HG03135 (cell line): ENCODE measurements at regions not wholly inside any gene's neighbourhood (a gene's known extent, or its start where the extent isn't known, plus 50 kb on each side); places are given as distances from the start of the nearest gene placed in this dataset.
"Not testable (repeated sequence)": the region's sequence is repeated elsewhere in the genome, so short reads cannot be mapped to it uniquely, and the experiment has no call there.

Experiments
- ATAC-seq: cut with Tn5 transposase; IDR thresholded peaks from one replicate; pipeline ENCODE4 v1.9.1; 2021; ENCODE audit warnings: mild to moderate bottlenecking, moderate library complexity; ENCODE audit not compliant: unreplicated experiment

DNA sequence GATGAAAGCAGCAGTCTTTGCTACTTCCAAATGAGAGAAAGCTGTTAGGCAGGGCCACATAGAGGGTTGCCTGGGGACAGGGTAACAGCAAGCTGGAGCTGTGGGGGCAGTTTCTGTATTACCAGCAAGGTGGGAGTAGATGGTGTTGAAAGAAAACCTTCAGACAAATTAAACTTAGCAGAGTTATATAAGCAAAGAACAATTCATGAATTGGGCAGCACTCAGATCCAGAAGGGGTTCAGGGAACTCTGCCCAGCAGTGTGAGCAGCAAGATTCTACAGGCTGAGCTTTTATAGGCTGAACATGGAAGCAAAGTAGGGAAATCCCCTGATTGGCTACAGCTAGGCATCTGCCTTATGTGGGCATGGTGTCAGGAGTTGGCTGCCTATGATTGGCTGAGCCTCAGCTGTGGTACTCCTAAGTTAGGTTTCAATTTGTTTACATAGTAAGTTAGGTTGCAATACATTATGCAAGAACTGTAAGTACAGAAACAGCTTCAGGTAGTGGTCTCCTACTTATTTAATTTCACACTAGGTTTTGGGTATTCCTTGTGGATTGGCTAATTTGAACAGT, 64.1 kb upstream of the TMPRSS2 start:
- no peak for ATAC-seq

DNA sequence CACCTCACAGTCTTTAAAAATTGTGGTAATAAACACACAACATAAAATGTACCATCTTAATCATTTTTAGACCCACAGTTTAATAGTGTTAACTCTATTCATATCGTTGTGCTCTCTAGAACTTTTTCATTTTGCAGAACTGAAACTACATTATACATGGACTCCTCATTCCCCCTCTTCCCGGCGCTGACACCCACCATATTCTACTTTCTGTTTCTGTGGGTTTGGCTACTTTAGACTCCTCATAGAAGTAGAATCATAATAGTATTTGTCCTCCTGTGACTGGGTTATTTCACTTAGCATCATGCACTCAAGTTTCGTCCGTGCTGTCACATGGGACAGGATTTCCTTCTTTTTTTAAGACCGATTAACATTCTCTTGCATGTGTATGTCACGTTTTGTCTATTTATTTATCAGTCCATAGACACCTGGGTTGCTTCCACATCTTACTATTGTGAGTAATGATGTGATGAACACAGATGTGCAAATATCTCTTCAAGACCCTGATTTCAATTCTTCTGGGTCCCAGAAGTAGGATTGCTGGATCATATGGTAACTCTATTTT, 62.9 kb upstream of the TMPRSS2 start:
- ATAC-seq, result peak; percentile 85

DNA sequence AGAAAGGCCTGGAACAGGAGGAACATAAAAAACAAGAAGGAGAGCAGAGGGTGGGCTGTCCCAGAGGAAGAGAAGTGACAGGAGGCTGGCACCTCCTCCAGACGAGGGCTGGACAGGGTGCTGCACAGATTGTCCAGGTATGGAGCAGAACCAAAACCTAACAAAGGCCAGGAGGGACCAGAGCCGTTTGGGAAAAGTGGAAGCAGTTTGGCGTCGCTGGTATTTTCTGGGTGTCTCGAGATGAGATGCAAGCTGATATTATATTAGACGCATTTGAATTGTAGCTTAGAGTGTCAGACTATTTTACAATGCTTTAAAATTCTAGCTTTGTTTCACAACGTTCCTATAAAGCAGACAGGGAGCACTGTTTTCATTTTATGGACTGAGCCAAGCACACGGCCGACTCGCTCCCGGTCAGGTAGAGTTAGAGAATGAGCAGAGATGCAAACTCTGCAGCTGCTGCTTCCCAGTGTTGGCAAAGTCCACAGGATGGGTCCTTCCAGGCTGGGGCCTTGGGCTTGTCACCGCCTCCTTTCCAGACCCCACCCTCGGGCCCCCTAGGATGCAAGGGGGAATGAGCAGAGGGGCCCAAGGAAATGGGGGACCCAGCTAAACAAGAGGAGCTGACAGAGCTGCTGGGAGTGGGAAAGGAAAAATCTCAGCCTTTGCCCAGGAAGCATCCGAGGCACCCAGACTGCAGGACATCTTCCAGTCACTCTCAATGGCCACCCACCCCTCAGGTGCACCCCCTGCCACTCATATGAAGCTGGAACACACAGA, 60.8 kb upstream of the TMPRSS2 start:
- no peak for ATAC-seq

DNA sequence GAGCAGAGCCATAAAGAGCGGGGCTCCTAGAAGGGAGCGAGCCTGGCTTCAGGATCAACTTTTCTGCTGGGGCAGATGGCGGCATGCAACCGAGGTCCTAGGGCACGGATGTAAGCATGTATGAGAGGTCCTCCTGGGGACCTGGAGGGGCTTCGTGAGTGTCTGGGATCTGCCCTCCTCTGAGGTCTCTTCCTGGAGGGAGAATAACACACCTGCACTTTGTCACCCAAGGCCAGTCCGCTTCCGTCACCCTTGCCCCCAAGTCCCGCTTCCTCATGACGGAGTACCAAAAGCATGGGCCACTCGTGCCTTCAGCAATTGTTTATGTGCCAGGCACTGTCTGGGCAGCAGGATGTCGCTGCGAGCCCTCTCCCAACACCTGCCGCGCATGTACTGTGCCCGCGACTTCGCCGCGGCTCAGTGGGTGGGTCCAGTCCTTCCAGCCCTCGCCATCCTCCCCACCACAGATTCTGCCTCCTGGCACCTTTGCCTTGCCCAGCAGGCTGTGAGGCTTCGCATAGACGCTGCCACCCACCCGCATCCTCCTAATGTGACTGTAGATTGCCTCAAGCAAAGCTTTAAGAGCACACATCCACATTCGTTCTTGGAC, 60.0 kb upstream of the TMPRSS2 start:
- no peak for ATAC-seq

DNA sequence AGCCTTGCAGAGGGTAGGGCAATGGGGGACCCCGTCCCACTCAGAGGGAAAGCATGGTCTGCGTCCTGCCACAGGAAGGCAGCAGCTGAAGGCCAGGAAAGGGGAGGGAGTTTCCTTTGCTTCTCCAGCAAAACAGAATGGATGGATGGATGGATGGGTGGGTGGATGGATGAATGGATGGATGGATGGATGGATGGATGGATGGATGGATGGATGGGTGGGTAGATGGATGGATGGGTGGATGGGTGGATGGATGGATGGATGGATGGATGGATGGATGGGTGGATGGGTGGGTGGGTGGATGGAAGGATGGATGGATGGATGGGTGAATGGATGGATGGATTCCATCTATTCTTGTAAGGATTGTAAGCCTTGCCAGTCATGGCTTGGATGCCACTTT, 59.3 kb upstream of the TMPRSS2 start:
- not testable (repeated sequence) for ATAC-seq

DNA sequence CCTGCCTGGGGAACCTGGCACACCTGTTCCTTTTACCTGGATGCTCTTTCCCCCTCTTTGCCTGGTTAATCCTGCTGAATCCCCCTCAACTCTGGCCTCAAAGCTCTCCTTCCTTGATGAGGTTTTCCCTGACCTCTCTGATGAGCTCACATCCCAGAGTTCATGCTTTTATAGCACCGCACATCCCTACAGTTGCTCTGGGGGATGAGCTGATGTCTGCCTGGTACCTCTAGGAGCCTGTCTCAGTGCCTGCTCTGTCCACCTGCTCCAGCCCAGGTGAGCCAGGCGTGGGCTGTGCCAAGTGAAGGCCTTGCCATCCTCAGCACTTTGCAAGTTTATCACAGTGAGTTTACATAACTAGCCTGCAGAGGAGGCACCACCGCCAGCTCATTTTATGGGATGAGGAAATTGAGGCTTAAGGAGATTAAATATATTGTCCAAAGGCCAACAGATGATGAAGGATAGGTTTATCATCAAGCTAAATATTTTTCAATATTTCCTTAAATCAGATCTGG, 58.6 kb upstream of the TMPRSS2 start:
- no peak for ATAC-seq

DNA sequence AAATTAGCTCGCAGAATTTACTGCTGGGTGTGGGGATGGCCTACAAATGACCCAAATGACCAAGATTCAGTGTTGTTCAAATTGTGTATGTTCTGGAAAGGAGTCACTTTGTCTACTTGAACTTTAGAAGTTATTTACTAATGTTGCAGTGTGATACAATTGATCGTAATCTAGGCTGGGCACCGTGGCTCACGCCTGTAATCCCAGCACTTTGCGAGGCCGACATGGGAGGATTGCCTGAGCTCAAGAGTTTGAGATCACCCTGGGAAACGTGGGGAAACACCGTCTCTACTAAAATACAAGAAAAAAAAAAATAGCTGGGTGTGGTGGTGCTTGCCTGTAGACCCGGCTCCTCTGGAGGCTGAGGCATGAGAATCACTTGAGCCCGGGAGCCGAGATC, 57.6 kb upstream of the TMPRSS2 start:
- ATAC-seq, result no peak

DNA sequence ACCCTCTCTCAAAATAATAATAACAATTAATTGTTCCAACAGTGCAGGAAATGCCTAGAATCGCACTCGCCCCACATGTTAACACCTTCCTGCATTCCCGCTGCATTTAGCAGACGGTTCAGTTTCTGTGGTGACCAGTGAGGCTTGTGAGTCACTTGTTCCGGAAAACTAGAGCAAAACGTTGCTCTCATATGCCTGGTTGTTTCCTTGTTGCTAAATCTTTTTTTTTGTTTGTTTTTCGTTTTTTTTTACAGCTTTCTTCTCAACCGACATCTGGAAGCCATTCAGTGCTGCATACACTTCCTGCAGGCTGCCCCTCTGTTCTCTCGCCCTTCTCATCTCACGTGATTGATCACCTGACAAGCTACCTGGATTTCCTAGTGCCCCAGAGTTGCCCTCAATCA, 56.9 kb upstream of the TMPRSS2 start:
- ATAC-seq, result no peak

DNA sequence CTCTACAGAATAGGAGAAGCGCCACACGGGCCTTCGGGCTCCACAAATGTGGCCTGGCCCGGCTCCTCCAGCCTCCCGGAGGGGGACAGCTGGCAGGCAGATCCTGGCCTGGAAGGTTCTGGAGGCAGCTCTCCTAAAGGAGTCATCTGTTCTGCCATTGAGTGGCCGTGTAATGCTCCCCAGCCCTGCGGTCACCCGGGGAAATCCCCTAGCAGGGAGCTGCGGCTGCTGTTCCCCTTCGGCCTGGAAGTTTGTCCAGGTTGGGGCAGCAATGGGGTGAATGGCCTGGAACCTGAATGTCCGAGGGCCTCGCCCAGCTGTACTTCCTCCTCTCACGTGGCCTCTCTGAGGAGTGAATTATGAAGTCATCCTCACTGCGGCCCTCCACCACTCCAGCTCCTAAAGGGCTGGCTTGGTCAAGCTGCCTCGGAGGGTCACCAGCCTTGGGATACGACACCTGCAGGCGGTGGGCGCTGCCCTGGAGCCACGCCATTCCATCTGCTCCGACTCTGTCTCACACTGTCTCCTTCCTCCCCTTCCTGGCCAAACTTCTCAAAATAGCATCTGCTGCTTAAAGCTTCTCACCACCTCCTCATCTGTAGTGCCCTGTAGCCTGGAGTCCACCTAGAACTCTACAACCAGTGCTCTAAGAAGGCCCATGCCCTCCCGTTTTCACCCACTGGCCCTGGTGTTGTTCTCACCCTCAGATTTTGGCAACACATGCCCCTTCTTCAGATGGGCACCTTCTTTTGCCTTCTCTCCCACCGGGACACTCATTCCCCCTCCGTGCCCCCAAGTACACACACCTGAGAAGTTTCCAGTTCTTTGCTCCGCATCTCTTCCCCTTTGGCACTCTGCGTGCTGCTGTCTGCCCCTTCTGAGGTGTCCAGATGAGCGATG, 54.4 kb upstream of the TMPRSS2 start:
- ATAC-seq, result no peak

DNA sequence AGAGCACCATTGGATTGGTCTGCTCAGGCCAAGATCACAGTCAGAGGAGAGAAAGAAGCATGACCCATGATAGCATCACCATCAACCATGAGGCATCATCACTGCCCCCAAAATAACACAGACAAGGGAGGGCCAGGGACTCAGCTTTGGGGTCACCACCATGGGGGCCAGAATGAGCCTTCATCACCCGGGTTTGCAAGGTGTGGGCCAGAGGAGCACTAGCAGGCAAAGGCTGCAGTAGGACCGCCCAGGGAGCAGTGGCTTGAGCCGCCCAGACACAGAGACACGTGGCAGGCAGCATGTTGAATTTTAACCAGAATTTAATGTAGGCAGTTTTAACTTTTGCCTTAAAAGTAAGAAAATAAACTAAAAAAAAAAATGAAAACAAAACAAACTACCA, 53.7 kb upstream of the TMPRSS2 start:
- no peak for ATAC-seq

DNA sequence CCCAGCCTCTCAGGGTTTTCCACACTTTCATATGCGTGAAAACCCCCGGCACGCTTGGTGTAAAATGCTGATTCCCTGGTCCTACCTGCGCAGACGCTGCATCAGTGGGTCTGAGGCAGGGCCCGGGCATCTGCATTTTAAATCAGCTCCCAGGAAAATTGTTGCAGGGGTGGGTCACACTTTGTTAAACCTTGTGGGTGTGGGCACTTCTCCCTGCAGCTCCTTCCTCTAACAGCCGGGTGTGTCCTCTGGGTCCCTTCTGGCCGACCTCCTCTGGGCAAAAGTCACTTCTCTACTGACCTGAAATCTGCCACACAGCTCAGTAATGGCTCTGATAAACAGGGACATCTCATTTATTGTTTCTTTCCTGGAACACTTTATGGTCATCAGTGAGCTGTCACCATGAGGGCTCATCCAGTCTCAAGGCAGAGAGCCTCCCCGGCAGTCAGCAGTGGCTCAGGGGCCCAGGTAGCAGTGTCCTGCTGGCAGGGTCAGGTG, 52.8 kb upstream of the TMPRSS2 start:
- no peak for ATAC-seq

DNA sequence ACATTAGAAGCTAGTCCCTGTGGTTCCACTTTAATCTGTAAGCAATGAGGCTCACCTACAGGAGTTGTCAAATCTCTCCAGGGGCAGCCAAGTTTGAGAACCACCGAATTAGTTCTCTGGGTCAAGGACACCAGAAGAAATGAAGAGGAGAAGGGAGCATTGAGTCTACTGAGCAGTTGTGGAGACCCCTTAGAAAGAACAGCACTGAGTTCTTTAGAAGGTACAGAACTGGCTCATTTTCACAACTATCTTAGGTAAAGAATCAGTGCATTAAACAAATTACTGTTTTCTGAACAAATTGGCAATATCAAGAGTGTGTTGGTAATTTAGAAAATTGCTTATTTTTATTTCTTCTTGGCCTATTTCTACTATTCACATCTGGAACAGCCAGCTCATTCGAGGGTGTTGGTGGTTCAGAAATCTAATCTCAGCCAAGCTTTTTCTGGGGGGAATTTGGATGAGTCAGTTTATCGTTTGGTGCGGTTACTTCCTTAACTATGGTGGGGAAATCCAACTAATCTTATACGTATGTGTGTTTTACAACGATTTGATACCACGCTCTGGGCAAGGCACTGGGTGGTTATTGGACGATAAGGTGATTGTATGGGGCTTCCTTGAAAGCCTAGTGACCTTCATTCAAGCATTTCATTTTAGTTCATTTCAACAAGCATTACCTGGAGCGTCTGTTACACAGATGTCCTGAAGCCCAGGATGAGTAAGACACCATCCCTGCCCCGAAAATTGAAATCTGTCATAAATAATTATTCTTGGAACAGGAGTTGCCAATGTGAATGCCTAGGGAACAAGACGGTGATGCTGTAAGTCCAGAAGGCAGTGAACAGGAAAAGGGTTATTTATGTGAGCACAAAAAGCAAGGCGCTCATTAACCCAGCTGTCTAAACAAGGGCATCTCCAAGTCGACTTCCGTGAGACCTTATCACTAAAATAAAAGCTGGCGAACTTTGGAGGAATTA, 52.0 kb upstream of the TMPRSS2 start:
- no peak for ATAC-seq

DNA sequence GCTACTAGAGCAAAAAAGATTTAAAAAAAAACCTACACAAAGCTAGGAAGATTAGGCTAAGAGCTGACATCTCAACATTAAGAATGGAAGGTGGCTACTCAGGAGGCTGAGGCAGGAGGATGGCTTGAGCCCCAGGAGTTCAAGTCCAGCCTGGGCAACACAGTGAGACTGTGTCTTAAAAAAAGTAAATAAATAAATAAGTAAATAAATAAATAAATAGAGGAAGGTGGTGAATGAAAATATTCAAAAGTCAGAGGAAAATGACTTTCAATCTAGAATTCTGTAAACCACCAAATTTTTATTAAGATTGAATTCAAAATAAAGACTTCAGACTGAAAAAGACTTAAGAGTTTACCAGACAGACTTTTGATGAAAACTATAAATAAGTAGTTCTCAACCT, 50.9 kb upstream of the TMPRSS2 start:
- no peak for ATAC-seq

DNA sequence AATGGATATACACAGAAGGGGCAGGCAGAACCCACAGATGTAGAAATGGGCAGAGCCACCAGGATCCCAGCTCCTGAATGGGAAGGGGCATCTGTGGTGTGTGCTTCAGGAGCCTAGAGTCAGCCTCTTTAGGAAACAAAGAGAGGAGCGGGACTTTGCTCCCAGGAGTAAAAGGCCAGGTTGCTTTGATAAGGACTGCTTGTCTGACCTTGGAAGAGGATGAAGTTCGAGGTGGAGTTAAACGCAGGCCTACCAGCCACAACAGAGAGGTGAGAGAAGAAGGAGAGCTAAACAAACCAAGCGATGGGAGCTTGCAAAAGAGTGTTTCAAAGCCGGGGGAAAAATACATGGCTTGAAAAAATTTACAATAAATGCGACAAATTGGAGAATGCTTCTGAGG, 49.9 kb upstream of the TMPRSS2 start:
- ATAC-seq, result no peak
